GM19468 (cell line): ENCODE measurements at regions not wholly inside any gene's neighbourhood (a gene's known extent, or its start where the extent isn't known, plus 50 kb on each side); places are given as distances from the start of the nearest gene placed in this dataset.

Experiments
- ATAC-seq: cut with Tn5 transposase; IDR thresholded peaks from one replicate; pipeline ENCODE4 v1.9.1; 2021; ENCODE audit warnings: mild to moderate bottlenecking, moderate library complexity, moderate number of reproducible peaks; ENCODE audit not compliant: unreplicated experiment; ENCODE audit errors: extremely low read depth

GRCh38 chr18:24530630-24531111 lies 70.2 kb downstream of the HRH4 start:
- no peak for ATAC-seq

GRCh38 chr18:24534271-24534670 lies 73.8 kb downstream of the HRH4 start:
- ATAC-seq: no peak

- no peak for ATAC-seq
Observed at GRCh38 chr18:24534737-24535136, 74.3 kb downstream of the HRH4 start.

DNA sequence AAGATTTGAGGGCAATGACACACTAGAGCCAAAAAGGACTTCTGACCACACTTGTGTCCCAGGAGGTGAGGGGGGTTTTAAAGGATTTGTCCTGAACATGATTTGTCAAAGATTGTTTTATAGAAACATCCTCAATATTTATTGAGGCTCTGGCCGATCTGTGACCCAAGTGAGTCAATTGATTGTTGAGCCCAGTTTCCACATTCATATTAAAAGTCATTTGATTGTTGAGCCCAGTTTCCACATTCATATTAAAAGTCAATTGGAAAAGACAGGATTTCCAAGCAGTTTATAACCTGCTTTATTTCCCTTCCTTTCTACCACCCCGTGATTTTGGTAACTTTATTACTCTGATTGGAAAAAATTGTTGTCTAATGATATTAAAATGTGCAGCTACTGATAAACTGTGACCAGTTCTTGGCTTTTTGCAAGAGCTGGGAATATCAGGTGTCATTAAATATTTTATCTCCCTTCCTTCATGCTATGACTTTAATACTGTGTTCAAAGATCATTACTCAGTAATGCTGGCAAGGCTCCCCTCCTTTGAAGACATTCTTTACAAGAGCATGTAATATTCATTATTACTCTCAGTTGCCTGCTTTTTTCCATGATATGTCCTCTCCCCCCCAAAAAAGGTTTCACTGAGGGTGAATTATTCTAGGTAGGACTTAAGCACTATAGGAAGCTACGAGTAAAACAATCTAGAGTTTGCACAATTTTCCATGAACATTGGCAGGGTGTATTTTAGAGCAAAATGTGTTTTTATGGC lies 75.3 kb downstream of the HRH4 start:
- ATAC-seq: no peak

DNA sequence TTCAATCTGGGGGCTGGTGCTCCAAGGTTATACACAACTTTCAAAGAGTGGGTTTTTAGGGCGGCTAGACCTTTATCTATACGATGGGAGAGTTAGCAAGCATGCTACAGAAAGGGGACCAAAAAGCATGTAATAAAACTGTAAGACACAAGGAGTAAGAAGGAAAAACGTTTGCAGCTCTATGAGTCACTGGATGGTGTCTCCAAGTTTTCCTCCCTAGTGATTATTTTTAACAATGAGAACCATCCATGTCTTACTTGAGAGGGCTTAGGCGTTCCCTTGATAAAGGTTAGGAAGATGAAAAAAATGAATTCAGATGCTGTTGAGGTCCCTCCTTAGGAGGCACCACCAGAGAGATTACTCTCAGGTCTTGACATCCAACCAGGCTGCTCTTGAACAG lies 75.9 kb downstream of the HRH4 start:
- ATAC-seq: no peak

GRCh38 chr18:24536834-24537233 lies 76.4 kb downstream of the HRH4 start:
- ATAC-seq: no peak

- no peak for ATAC-seq
Observed at GRCh38 chr18:24538414-24539264, 78.2 kb downstream of the HRH4 start.

DNA sequence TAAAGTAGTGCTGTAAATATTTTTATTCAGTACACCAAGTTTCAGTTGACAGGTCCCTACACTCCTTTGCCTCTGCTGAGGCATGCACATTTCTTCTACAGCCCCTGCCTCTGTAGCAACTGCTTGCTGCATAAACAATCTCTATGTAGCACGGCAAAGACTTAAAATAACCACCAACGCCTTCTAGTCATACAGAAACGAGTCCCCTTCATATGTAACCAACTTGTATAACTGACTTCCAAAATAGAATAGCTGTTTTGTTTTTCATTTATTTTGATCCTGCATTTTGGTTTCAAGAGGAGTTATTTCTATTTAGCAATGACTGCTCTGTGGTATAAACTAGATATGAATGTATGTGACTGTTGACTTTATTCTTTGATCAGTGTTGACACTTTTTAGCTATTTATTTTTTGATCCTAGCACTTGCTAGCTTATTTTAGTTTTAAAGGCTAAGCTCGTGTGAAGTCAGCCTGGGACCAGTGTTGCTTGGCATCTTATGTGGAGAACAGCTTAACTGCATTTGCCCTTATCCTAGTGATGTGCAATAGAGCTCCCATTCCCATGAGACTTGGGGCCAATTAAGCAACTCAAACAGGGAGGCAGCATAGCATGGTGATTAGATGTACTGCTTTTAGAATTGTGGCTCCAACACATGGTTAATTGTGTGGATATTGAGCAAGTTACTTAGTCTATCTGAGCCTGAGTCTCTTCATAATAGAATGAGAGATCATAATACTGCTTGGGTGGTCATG lies 79.6 kb downstream of the HRH4 start:
- ATAC-seq: no peak

DNA sequence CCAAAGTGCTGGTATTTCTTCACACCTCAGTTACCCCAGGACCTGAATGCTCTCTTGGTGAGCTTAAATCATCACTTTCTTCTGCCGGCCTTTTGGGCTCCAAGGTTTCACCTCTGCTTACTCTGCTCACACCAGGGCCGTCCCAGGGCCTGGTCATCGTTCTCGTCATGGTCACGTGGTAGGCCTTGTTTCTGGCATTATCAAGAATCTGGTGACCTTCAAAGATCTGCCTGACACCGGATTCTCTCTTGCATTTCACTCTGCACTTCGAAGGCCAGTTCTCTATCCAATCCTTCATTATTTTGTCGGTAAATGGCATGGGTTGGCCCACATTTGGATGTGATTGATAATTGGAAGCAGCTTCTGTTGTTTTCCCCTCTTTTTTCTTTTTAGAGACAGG lies 80.5 kb downstream of the HRH4 start:
- no peak for ATAC-seq

GRCh38 chr18:24543086-24543794 lies 82.8 kb downstream of the HRH4 start:
- no peak for ATAC-seq

GRCh38 chr18:24543795-24544498 lies 83.5 kb downstream of the HRH4 start:
- no peak for ATAC-seq

DNA sequence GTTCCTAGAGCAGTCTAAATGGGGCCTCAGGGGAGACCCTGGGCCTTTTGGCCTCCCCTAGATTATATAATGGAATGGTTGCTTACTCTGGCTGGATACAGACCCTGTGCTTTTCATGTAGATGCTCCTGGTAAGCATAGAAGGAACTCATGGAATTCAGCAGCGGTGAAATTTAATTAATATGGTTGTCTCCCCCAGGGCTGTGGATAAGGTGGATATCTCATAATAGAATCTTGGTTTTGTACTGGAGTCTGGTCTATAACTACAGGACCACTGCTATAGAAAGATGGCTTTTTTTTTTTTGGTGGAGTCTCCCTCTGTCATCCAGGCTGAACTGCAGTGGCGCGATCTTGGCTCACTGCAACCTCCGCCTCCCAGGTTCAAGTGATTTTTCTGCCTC lies 84.5 kb downstream of the HRH4 start:
- no peak for ATAC-seq

DNA sequence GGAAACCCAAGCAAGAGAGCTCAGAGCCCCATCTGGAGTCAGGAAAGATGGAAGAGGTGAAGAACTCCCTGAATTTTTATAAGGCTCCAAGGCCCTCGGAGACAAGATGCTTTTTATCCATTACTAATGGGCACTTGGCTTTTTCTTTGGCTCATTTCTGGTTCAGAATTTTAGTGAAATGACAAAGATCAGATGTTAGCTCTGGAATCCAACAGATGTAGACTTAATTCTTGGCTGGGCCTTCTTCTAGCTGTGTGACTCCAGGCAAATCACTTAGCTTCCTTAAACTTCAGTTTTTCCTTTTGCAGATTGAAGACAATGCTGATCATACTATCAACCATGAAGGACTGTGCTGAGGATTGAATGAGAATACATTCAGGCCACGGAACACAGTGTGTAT lies 85.2 kb downstream of the HRH4 start:
- ATAC-seq: no peak

DNA sequence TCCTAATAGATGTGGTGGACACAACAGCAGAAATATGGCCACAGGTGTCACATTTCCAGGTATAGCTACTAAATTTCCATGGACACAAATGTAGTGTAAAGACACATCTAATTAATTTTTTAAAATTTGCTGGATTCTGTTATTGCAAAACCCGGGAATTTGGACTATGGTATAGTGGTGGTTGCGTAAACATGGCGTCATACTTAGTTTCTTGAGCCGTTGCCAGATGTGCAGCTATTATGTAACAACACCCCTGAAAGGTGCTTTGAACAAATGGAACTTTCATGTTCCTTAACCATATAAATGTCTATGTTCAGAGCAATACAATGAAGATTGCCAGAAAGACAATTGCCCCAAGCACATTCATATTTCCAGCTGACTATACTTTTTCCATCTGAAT lies 85.9 kb downstream of the HRH4 start:
- ATAC-seq: no peak

DNA sequence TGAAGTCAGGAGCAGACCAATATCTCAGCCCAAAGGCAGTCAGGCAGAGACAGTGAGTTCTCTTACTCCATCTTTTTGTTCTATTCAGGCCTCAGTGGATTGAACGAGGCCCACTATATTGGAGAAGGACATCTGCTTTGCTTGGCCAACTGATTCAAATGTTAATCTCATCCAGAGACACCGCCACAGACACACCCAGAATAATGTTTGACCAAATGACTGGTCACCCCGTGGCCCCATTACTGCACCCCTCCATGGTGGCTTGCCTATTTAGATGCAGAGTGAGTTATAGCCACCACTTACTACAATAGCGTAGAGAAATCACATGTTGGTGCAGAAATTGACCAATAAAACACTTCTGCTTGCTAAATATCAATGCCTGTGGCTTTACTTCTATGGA lies 88.1 kb downstream of the HRH4 start:
- ATAC-seq: no peak

DNA sequence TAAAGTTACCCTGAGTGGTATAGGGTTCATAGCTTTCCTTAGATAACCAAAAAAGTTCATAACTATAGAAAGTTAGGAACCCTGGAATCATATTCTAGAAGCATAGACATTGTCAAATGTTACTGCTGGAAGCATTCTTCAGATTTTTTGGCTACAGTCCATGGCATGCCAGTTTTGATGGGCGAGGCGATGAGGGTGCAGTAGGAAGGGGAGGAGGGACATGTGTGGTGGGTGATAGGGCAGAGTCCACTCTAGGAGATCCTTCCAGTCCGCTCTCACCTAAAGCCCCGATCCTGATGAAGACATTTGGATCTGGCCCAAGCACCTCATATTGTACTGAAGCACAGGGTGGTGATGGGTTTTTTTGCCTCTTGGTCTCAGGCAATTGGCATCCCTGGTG lies 91.8 kb downstream of the HRH4 start:
- ATAC-seq: no peak

GRCh38 chr18:24553571-24554285 lies 93.3 kb downstream of the HRH4 start:
- no peak for ATAC-seq

DNA sequence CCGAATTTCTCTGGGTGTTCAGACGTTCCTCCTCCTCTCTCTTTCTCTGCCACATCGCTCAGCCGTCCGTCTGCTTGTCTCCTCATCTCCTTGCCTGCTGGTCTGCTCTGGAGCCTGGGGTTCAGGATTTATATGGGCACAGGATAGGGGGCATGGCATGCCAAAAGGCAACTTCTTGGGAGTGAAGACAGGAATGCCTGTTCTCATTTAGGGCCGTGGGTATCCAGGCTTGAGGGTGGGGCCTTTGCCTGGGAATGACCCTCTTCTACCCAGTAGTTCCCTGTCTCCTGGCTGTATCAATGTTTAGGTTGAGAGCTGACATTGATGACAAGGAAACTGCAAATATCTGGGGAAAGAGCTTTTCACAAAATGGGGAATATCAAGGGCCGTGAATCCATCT lies 98.0 kb downstream of the HRH4 start:
- no peak for ATAC-seq

- no peak for ATAC-seq
Observed at GRCh38 chr18:24559526-24559925, 99.1 kb downstream of the HRH4 start.
